ENCODE measurements at regions not wholly inside any gene's neighbourhood (a gene's known extent, or its start where the extent isn't known, plus 50 kb on each side); places are given as distances from the start of the nearest gene placed in this dataset.

- no peak for DNase-seq (ENCODE audit: low spot score in 2 of 2)
- Histone ChIP-seq H3K27ac (no peak overlapping the region), H3K9me3 (no peaks in the 10 kb centered on the region), H3K4me1 (no peaks in the 10 kb centered on the region), H3K4me3 (no peak overlapping the region), H3K27me3 (no peaks in the 10 kb centered on the region), H3K36me3 (no peaks in the 10 kb centered on the region)
- TF ChIP-seq POLR2A (IDR thresholded peaks at IDR 0.05), result no peak
- TF ChIP-seq POLR2AphosphoS5 (IDR thresholded peaks at IDR 0.05), result no peak
- no peak for TF ChIP-seq CTCF (IDR thresholded peaks at IDR 0.05)
- intact Hi-C loops (cut with DNase I; ENCODE audit: low total_unique reads), result no loop called here
Observed at GRCh38 chr1:239516579-239516978, 130.2 kb downstream of the CHRM3 start.

- no peaks in the 10 kb centered on the region for H3K27me3 ChIP-seq
- intact Hi-C loops (cut with DNase I; ENCODE audit: low total_unique reads), result loop anchor here (5.0 kb wide), 1 partner anchor 869 kb away; no protein-coding TSS in a partner anchor
- no peaks in the 10 kb centered on the region for H3K36me3 ChIP-seq
- no peak overlapping the region for H3K4me3 ChIP-seq
- H3K9me3 ChIP-seq, result no peaks in the 10 kb centered on the region
- no peaks in the 10 kb centered on the region for H3K4me1 ChIP-seq
- no peak for DNase-seq (ENCODE audit: low spot score in 2 of 2)
- TF ChIP-seq CTCF (IDR thresholded peaks at IDR 0.05) (no peak), POLR2AphosphoS5 (IDR thresholded peaks at IDR 0.05) (no peak), POLR2A (IDR thresholded peaks at IDR 0.05) (no peak)
- H3K27ac ChIP-seq, result no peak overlapping the region
Observed at GRCh38 chr1:239526391-239526790, 140.0 kb downstream of the CHRM3 start.

- no peaks in the 10 kb centered on the region for H3K27me3 ChIP-seq
- TF ChIP-seq CTCF (IDR thresholded peaks at IDR 0.05) (no peak), POLR2A (IDR thresholded peaks at IDR 0.05) (no peak), POLR2AphosphoS5 (IDR thresholded peaks at IDR 0.05) (no peak)
- H3K4me3 ChIP-seq, result no peak overlapping the region
- H3K4me1 ChIP-seq, result no peaks in the 10 kb centered on the region
- H3K9me3 ChIP-seq, result no peaks in the 10 kb centered on the region
- intact Hi-C loops (cut with DNase I; ENCODE audit: low total_unique reads), result loop anchor here (5.0 kb wide), 1 partner anchor 870 kb away; no protein-coding TSS in a partner anchor
- H3K27ac ChIP-seq, result no peak overlapping the region
- no peaks in the 10 kb centered on the region for H3K36me3 ChIP-seq
- no peak for DNase-seq (ENCODE audit: low spot score in 2 of 2)
Observed at GRCh38 chr1:239527051-239527693, 140.8 kb downstream of the CHRM3 start.

GRCh38 chr1:239536165-239536849 is 149.9 kb downstream of the CHRM3 start:
- Histone ChIP-seq H3K36me3 (no peaks in the 10 kb centered on the region), H3K9me3 (no peaks in the 10 kb centered on the region), H3K27ac (no peak overlapping the region), H3K27me3 (no peaks in the 10 kb centered on the region), H3K4me1 (no peaks in the 10 kb centered on the region), H3K4me3 (no peak overlapping the region)
- TF ChIP-seq POLR2A (IDR thresholded peaks at IDR 0.05) (no peak), CTCF (IDR thresholded peaks at IDR 0.05) (no peak), POLR2AphosphoS5 (IDR thresholded peaks at IDR 0.05) (no peak)
- no peak for DNase-seq (ENCODE audit: low spot score in 2 of 2)
- intact Hi-C loops (cut with DNase I; ENCODE audit: low total_unique reads), result no loop called here

- intact Hi-C loops (cut with DNase I; ENCODE audit: low total_unique reads), result no loop called here
- Histone ChIP-seq H3K27me3 (no peaks in the 10 kb centered on the region), H3K4me1 (no peaks in the 10 kb centered on the region), H3K27ac (no peak overlapping the region), H3K36me3 (no peaks in the 10 kb centered on the region), H3K9me3 (no peaks in the 10 kb centered on the region), H3K4me3 (no peak overlapping the region)
- TF ChIP-seq POLR2A (IDR thresholded peaks at IDR 0.05) (no peak), POLR2AphosphoS5 (IDR thresholded peaks at IDR 0.05) (no peak), CTCF (IDR thresholded peaks at IDR 0.05) (no peak)
- DNase-seq (ENCODE audit: low spot score in 2 of 2), result no peak
Observed at GRCh38 chr1:239537795-239538194, 151.4 kb downstream of the CHRM3 start.

Measured in breast epithelium (tissue), 4 donors.